ENCODE measurements at regions not wholly inside any gene's neighbourhood (a gene's known extent, or its start where the extent isn't known, plus 50 kb on each side); places are given as distances from the start of the nearest gene placed in this dataset.

GRCh38 chrX:69311936-69312670, 146.8 kb upstream of the PJA1 start:
- no peaks in the 10 kb centered on the region for H3K36me3 ChIP-seq
- H3K27ac ChIP-seq: no peak overlapping the region
- no peaks in the 10 kb centered on the region for H3K9me3 ChIP-seq
- no peaks in the 10 kb centered on the region for H3K4me1 ChIP-seq
- no peak for TF ChIP-seq CTCF (IDR thresholded peaks at IDR 0.05)
- no peaks in the 10 kb centered on the region for H3K27me3 ChIP-seq
- no peak overlapping the region for H3K9ac ChIP-seq (ENCODE audit: low read depth in 2 of 2, low read length in 2 of 2)
- intact Hi-C loops (cut with DNase I): no loop called here
- DNase-seq: no peak
- H3K4me3 ChIP-seq: no peak overlapping the region

- no peak for TF ChIP-seq CTCF (IDR thresholded peaks at IDR 0.05)
- no peak overlapping the region for H3K4me3 ChIP-seq
- H3K9ac ChIP-seq (ENCODE audit: low read depth in 2 of 2, low read length in 2 of 2): no peak overlapping the region
- no peak for DNase-seq
- no peaks in the 10 kb centered on the region for H3K36me3 ChIP-seq
- H3K4me1 ChIP-seq: no peaks in the 10 kb centered on the region
- intact Hi-C loops (cut with DNase I): no loop called here
- H3K27ac ChIP-seq: no peak overlapping the region
- no peaks in the 10 kb centered on the region for H3K9me3 ChIP-seq
- peaks cover 3% of the 10 kb centered on the region for H3K27me3 ChIP-seq
Measured at GRCh38 chrX:69309074-69309792, 144.0 kb upstream of the PJA1 start.

GRCh38 chrX:69307756-69308155, 142.5 kb upstream of the PJA1 start:
- Histone ChIP-seq H3K9ac (ENCODE audit: low read depth in 2 of 2, low read length in 2 of 2) (no peak overlapping the region), H3K4me3 (no peak overlapping the region), H3K36me3 (no peaks in the 10 kb centered on the region), H3K27ac (no peak overlapping the region), H3K27me3 (peaks cover 3% of the 10 kb centered on the region), H3K4me1 (no peaks in the 10 kb centered on the region), H3K9me3 (no peaks in the 10 kb centered on the region)
- no peak for TF ChIP-seq CTCF (IDR thresholded peaks at IDR 0.05)
- intact Hi-C loops (cut with DNase I): no loop called here
- no peak for DNase-seq

- DNase-seq: no peak
- intact Hi-C loops (cut with DNase I): no loop called here
- no peak for TF ChIP-seq CTCF (IDR thresholded peaks at IDR 0.05)
- Histone ChIP-seq H3K4me3 (no peak overlapping the region), H3K9ac (ENCODE audit: low read depth in 2 of 2, low read length in 2 of 2) (no peak overlapping the region), H3K27ac (no peak overlapping the region), H3K27me3 (peaks cover 3% of the 10 kb centered on the region), H3K9me3 (no peaks in the 10 kb centered on the region), H3K36me3 (no peaks in the 10 kb centered on the region), H3K4me1 (no peaks in the 10 kb centered on the region)
Measured at GRCh38 chrX:69307029-69307428, 141.8 kb upstream of the PJA1 start.

- no peak overlapping the region for H3K4me3 ChIP-seq
- no peaks in the 10 kb centered on the region for H3K9me3 ChIP-seq
- H3K9ac ChIP-seq (ENCODE audit: low read depth in 2 of 2, low read length in 2 of 2): no peak overlapping the region
- intact Hi-C loops (cut with DNase I): no loop called here
- H3K27me3 ChIP-seq: peaks cover 3% of the 10 kb centered on the region
- no peak overlapping the region for H3K27ac ChIP-seq
- TF ChIP-seq CTCF (IDR thresholded peaks at IDR 0.05): no peak
- no peaks in the 10 kb centered on the region for H3K36me3 ChIP-seq
- no peaks in the 10 kb centered on the region for H3K4me1 ChIP-seq
- no peak for DNase-seq
Measured at GRCh38 chrX:69306063-69306404, 140.8 kb upstream of the PJA1 start.

Data from colonic mucosa (tissue), 4 donors.